GM19351 (cell line): ENCODE measurements at regions not wholly inside any gene's neighbourhood (a gene's known extent, or its start where the extent isn't known, plus 50 kb on each side); places are given as distances from the start of the nearest gene placed in this dataset.
"Not testable (repeated sequence)": the region's sequence is repeated elsewhere in the genome, so short reads cannot be mapped to it uniquely, and the experiment has no call there.

Experiments
- ATAC-seq: cut with Tn5 transposase; IDR thresholded peaks from one replicate; pipeline ENCODE4 v1.9.1; 2021; ENCODE audit warnings: mild to moderate bottlenecking, moderate library complexity; ENCODE audit not compliant: unreplicated experiment

- no peak for ATAC-seq
Measured at GRCh38 chr2:236977852-236978398, 107.8 kb upstream of the COPS8 start.

GRCh38 chr2:236979664-236980063 lies 106.0 kb upstream of the COPS8 start:
- no peak for ATAC-seq

GRCh38 chr2:236980961-236981360 lies 104.7 kb upstream of the COPS8 start:
- ATAC-seq, result no peak

GRCh38 chr2:236981701-236982485 lies 103.8 kb upstream of the COPS8 start:
- ATAC-seq, result no peak

GRCh38 chr2:236982693-236983455 lies 102.8 kb upstream of the COPS8 start:
- ATAC-seq, result no peak

- no peak for ATAC-seq
Measured at GRCh38 chr2:236984046-236984445, 101.6 kb upstream of the COPS8 start.

- ATAC-seq, result no peak
Measured at GRCh38 chr2:236985761-236986339, 99.8 kb upstream of the COPS8 start.

DNA sequence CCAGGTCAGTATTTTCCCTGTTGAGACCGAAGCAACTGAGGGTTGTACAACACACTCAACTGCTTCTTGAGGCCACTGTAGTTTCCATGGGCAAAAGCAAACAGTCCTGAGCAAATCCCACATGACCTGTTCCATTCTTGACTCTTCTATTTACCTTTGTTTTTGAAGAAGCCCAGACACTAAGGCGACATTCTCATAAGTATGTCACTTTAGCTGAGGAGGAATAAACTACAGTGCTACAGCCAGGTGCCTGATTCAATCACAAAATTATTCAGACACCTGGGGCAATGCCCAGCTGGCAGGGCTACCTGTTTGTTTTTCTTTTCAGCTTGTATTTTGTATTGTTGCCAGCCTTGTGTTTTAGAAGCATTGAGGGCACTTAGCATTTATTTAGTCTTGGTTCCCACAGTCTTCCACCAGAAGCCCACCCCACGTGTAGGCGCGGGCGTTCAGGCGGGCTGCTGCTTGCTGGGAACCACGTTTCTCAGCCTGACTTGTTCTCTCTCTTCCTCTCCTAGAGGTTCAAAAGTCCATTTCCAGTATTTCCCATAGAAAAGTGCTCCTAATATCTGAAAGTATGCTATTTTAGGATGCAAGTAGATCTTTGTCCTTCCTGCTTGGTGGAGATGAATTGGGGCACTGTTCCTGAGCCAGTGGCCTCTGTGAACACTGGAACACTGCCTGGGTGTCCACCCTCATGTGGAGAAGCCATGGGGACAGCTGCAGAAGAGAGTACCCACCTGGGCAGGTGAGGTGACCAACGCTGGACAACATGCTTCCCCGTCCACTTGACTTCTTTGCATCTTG lies 99.0 kb upstream of the COPS8 start:
- no peak for ATAC-seq

GRCh38 chr2:236988216-236988615 lies 97.5 kb upstream of the COPS8 start:
- ATAC-seq, result no peak

- no peak for ATAC-seq
Measured at GRCh38 chr2:236988690-236989624, 96.7 kb upstream of the COPS8 start.

GRCh38 chr2:236990552-236990951 lies 95.1 kb upstream of the COPS8 start:
- no peak for ATAC-seq

GRCh38 chr2:236991874-236992273 lies 93.8 kb upstream of the COPS8 start:
- no peak for ATAC-seq

DNA sequence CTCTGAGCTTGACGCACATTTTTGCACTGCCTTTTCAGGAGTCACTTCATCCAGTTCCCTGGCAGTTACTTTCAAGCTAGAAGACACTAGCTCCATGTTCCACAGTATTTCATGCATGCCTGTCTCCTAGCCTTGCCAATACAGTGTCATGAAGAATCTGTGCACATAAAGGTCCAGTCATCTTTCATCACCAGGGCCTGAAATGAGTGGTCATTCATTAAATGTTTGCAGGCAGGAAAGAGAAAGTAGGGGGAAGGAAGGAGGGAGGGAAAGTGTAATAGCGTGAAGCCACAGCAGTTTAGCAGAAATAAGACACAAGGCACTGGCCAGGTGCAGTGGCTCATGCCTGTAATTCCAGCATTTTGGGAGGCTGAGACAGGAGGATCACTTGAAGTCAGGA lies 92.4 kb upstream of the COPS8 start:
- ATAC-seq, result no peak

DNA sequence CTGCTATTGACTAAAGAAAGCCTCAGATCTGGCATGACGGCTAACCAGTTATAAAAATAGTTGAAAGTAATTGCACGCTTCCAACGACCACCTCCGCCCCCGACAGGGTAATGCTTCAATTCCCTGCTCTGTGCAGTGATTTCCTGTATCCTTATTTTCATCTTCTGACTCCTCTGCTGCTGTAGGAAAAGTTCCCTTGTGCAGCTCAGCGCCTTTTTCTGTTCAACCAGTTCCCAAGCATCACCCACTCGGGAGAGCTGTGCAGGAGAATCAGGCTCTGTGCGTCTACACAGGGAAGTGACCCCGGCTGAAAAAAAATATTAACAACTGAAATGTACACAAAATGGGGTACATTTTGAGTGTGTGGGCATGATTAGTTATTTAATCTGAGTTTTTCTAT lies 91.3 kb upstream of the COPS8 start:
- ATAC-seq, result no peak

DNA sequence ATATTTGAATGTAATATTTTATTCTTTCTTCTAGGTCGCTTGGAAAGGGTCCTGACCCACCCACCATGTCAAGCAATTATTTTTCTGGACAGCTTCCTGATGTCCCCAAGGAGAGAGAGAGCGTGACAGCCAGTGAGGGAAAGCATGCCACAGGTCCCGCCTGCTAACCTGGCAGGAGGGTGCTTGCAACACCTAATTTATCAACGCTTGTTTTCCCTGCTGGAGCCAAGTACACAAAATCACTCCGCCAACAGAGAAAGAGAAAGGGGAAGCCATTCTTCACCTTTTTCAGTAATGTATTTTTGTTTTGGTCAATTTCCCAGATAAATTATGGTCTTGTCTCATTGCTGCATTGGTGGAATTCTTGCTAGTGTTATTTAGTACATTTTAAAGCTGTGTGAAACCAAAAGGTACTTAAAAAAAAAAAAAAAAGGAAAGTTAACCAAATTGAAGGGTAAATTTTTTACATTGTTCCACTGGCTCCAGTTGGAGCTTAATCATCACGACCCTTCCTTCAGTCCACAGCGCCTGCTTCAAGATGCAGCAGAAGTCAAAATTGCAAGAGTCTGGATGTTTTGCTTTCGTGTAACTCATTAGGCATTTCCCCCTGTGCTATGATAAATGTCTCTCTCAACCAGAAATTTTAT lies 88.5 kb upstream of the COPS8 start:
- ATAC-seq, result no peak

DNA sequence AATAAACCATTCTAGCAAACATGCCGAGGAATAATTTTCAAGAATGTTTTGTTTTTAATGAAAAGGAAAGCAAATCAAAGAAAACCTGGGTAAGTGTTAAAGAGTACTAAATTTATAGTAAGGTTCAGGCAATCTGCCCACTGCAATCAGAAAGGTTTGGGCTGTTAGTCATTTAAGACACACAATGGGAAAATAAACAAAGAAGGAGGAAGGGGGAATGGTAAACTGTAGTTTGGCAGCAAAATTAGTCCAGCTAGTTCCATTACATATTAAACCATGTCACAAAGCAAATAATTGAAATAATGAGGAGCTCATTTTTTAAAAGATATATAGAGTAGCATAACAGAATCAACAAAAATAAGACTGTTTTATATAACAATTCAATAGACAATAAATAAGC lies 87.5 kb upstream of the COPS8 start:
- no peak for ATAC-seq

DNA sequence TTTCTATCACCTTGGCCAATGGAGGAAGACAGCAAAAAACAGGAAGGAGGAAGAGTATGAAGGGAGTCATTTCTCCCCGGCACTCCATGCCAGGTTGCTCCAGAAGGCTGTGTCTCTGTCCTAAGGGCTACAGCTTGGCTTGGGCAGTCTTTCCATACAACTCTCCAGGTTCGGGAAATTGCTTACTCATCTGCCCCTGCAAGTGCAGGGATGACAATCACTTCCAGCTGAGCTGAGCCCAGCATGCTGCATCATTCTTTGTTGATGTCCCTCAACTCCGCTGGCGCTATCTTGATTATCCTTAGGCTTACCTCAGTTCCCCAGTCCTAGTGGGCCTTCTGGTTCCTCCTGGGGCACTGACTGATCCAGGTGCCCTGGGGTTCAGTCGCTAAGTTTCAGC lies 86.9 kb upstream of the COPS8 start:
- ATAC-seq, result no peak

- no peak for ATAC-seq
Measured at GRCh38 chr2:237000481-237000880, 85.2 kb upstream of the COPS8 start.

DNA sequence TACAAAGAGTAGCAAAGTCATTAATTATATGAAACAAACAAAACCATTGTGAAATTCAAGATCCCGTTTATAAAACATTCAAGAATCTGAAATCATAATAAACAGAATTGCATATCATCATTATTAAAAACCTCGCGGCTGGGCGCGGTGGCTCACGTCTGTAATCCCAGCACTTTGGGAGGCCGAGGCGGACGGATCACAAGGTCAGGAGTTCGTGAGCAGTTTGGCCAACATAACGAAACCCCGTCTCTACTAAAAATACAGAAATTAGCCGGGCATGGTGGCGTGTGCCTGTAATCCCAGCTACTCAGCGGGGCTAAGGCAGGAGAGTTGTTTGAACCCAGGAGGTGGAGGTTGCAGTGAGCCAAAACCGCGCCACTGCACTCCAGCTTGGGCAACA lies 80.3 kb upstream of the COPS8 start:
- not testable (repeated sequence) for ATAC-seq
